Thoracic aorta (tissue), 2 donors: ENCODE measurements at regions not wholly inside any gene's neighbourhood (a gene's known extent, or its start where the extent isn't known, plus 50 kb on each side); places are given as distances from the start of the nearest gene placed in this dataset.

ENCODE experiments used
- ATAC-seq: fragments of 150-250 bp; one replicate; pipeline ENCODE4 v1.8.0; 2017; ENCODE audit warnings: low read depth; ENCODE audit not compliant: insufficient number of reproducible peaks, low FRiP score
- DNase-seq: peaks from one replicate; pipeline ENCODE4 v3.0.0-alpha.2; 2020; ENCODE audit warnings: low spot score
- H3K27ac ChIP-seq, 2 donors: fragments of 200-600 bp; sonication (generic); 1 replicate in 1 of 2; 2 replicates in 1 of 2; pipeline ENCODE4 v1.5.1; 2016; ENCODE audit warnings: mild to moderate bottlenecking in 2 of 2, moderate library complexity in 2 of 2
- H3K27me3 ChIP-seq: fragments of 200-600 bp; sonication (generic); replicated peaks from 2 replicates; pipeline ENCODE4 v1.6.0; 2016; ENCODE audit warnings: mild to moderate bottlenecking; ENCODE audit not compliant: insufficient read depth
- H3K36me3 ChIP-seq: fragments of 200-600 bp; sonication (generic); one replicate; pipeline ENCODE4 v1.5.1; 2016
- H3K4me1 ChIP-seq, 2 donors: fragments of 200-600 bp; sonication (generic); 1 replicate in 1 of 2; 2 replicates in 1 of 2; pipeline versions ENCODE4 v1.5.1 to v1.6.0; 2016; ENCODE audit warnings: low read depth in 2 of 2, mild to moderate bottlenecking in 1 of 2; ENCODE audit not compliant: control insufficient read depth in 1 of 2
- H3K4me3 ChIP-seq: fragments of 200-600 bp; sonication (generic); 2 replicates; pipeline ENCODE4 v1.5.1; 2016; ENCODE audit warnings: mild to moderate bottlenecking
- H3K9me3 ChIP-seq: fragments of 200-600 bp; sonication (generic); 2 replicates; pipeline ENCODE4 v1.5.1; 2016
- CTCF ChIP-seq: fragments of 200-600 bp; sonication (generic); IDR thresholded peaks from one replicate; pipeline ENCODE4 v1.5.1; 2019; ENCODE audit warnings: antibody characterized with exemption

- Histone ChIP-seq H3K27me3 (no peaks in the 10 kb centered on the region), H3K27ac (no peak overlapping the region), H3K36me3 (no peaks in the 10 kb centered on the region), H3K9me3 (no peaks in the 10 kb centered on the region), H3K4me3 (no peak overlapping the region), H3K4me1 (peaks cover 0 to 13% of the 10 kb centered on the region in 2 donors)
- no peak for ATAC-seq
- no peak for DNase-seq
- TF ChIP-seq CTCF, result no peak
Measured at GRCh38 chr3:16811950-16812349, 72.8 kb upstream of the PLCL2 start.

- Histone ChIP-seq H3K36me3 (no peaks in the 10 kb centered on the region), H3K27me3 (no peaks in the 10 kb centered on the region), H3K4me1 (peaks cover 0 to 5% of the 10 kb centered on the region in 2 donors), H3K27ac (no peak overlapping the region), H3K9me3 (no peaks in the 10 kb centered on the region), H3K4me3 (no peak overlapping the region)
- TF ChIP-seq CTCF, result no peak
- DNase-seq (no peak), ATAC-seq (no peak)
Measured at GRCh38 chr3:16813336-16813735, 71.4 kb upstream of the PLCL2 start.

DNA sequence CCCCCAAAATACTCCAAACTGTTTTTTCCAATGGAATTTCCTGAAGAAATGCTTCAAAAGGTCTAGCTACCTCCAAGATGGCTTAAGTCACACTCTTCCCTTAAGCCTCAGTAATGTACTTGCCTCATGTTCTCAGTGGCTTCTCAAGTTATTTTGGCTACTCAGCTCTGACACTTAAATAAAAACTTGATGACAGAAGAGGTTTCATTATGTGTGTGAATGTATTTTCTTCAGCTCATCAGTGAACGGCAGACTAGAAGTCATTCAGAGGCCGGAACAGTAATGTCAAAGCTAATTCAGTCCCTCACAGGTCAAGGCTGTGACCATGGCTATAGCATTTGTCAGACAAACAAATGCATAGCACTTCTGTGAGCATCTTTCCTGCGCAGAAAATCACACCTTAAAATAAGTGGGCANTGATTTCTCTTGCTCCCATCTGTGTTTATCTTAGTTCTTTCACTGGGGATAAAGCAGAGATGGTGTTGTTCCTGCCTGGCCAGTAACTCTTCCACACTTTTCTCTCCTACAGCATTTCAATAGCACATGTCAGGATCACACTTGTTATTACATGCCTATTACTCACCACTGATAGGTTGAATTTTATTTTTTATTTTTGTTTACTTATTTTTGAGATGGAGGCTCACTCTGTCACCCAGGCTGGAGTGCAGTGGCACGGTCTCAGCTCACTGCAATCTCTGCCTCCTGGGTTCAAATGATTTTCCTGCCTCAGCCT is 68.5 kb upstream of the PLCL2 start:
- ATAC-seq, result no peak
- Histone ChIP-seq H3K27ac (no peak overlapping the region), H3K9me3 (no peaks in the 10 kb centered on the region)

GRCh38 chr3:16817197-16817596 is 67.6 kb upstream of the PLCL2 start:
- TF ChIP-seq CTCF, result no peak
- DNase-seq (no peak), ATAC-seq (no peak)
- no peak overlapping the region for H3K27ac ChIP-seq
- H3K9me3 ChIP-seq, result no peaks in the 10 kb centered on the region
- H3K27me3 ChIP-seq, result no peaks in the 10 kb centered on the region
- H3K4me3 ChIP-seq, result no peak overlapping the region
- H3K4me1 ChIP-seq, result no peaks in the 10 kb centered on the region
- H3K36me3 ChIP-seq, result no peaks in the 10 kb centered on the region

More for the DNA sequence above, 68.5 kb upstream of the PLCL2 start:
- H3K4me3 ChIP-seq, result no peak overlapping the region
- no peaks in the 10 kb centered on the region for H3K36me3 ChIP-seq
- TF ChIP-seq CTCF, result no peak
- H3K4me1 ChIP-seq, result no peaks in the 10 kb centered on the region
- H3K27me3 ChIP-seq, result no peaks in the 10 kb centered on the region
- no peak for DNase-seq

GRCh38 chr3:16818194-16818593 is 66.6 kb upstream of the PLCL2 start:
- Histone ChIP-seq H3K4me3 (no peak overlapping the region), H3K4me1 (no peaks in the 10 kb centered on the region), H3K9me3 (no peaks in the 10 kb centered on the region), H3K27me3 (no peaks in the 10 kb centered on the region), H3K36me3 (no peaks in the 10 kb centered on the region), H3K27ac (no peak overlapping the region)
- no peak for TF ChIP-seq CTCF
- no peak for ATAC-seq
- DNase-seq, result no peak
